ENCODE measurements at regions not wholly inside any gene's neighbourhood (a gene's known extent, or its start where the extent isn't known, plus 50 kb on each side); places are given as distances from the start of the nearest gene placed in this dataset.
A peak's percentile ranks its signal among the peaks of the same experiment; 100 is the strongest.

DNA sequence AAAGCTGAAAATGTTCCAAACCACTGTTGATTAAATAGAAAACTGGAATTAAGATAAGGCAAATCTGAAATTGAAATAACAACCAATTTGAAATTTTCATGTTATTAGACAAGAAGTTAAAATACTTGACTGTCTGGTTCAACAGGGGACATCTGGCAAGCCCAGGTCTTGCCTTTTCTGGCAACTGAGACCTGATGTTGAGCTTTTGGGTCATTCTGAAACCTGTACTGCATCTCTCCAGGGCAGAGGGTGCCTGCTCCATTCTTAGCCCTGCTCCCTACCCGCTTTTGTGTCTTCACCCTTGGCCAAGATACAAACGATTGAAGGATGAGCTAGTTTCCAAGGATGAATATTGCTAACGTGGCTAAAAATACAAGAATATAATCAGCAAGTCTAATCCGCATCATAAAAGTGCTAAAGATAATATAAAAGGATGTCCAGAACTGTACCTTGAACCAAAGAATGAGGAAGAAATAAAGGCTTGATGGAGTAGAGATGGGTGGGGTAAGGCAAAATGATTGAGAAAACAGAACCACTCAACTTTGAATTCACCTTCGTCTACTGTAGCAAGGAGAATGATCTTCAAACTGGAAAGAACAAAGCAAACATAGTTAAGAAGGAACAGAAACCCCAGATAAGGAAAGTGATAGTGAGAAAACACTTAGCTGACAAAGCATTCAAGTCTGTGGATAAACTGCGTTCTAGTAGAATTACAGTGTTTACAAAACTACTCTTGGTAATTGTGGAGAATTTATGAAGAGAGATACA is 109.8 kb upstream of the MAN1A1 start:
- Mint-ChIP-seq H3K4me3 (no peak overlapping the region), H3K4me1 (no peaks in the 10 kb centered on the region), H3K9me3 (peaks cover 5% of the 10 kb centered on the region), H3K27me3 (ENCODE audit: low read depth, poor library complexity) (no peaks in the 10 kb centered on the region), H3K36me3 (ENCODE audit: low read depth) (no peaks in the 10 kb centered on the region), H3K27ac (no peak overlapping the region)
- no peak for DNase-seq
- TF ChIP-seq, protein P1, sequence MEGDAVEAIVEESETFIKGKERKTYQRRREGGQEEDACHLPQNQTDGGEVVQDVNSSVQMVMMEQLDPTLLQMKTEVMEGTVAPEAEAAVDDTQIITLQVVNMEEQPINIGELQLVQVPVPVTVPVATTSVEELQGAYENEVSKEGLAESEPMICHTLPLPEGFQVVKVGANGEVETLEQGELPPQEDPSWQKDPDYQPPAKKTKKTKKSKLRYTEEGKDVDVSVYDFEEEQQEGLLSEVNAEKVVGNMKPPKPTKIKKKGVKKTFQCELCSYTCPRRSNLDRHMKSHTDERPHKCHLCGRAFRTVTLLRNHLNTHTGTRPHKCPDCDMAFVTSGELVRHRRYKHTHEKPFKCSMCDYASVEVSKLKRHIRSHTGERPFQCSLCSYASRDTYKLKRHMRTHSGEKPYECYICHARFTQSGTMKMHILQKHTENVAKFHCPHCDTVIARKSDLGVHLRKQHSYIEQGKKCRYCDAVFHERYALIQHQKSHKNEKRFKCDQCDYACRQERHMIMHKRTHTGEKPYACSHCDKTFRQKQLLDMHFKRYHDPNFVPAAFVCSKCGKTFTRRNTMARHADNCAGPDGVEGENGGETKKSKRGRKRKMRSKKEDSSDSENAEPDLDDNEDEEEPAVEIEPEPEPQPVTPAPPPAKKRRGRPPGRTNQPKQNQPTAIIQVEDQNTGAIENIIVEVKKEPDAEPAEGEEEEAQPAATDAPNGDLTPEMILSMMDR (IDR thresholded peaks at IDR 0.05) = no peak

DNA sequence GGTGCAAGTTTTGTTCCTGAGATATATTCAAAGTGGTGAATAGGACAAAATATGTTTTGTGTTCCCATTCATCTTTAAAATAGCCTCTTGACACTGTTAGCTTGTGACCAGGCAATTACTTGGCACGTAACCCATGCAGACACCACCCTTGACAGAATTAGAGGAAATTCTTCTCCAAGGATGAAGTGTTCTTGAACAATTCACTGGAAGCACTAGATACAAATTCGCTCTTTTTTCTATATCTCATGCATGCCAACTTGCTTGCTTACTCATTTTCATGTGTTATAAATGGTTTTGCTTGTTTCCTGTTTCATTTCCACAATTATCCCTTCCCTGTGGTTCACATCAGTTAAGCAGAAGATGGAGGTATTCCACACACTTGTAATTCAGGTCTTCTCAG is 105.2 kb upstream of the MAN1A1 start:
- Mint-ChIP-seq H3K4me3 (no peak overlapping the region), H3K27ac (no peak overlapping the region), H3K36me3 (ENCODE audit: low read depth) (no peaks in the 10 kb centered on the region), H3K9me3 (no peaks in the 10 kb centered on the region), H3K4me1 (peaks cover 9% of the 10 kb centered on the region), H3K27me3 (ENCODE audit: low read depth, poor library complexity) (no peaks in the 10 kb centered on the region)
- DNase-seq = no peak
- TF ChIP-seq, protein P1 (IDR thresholded peaks at IDR 0.05) = no peak

DNA sequence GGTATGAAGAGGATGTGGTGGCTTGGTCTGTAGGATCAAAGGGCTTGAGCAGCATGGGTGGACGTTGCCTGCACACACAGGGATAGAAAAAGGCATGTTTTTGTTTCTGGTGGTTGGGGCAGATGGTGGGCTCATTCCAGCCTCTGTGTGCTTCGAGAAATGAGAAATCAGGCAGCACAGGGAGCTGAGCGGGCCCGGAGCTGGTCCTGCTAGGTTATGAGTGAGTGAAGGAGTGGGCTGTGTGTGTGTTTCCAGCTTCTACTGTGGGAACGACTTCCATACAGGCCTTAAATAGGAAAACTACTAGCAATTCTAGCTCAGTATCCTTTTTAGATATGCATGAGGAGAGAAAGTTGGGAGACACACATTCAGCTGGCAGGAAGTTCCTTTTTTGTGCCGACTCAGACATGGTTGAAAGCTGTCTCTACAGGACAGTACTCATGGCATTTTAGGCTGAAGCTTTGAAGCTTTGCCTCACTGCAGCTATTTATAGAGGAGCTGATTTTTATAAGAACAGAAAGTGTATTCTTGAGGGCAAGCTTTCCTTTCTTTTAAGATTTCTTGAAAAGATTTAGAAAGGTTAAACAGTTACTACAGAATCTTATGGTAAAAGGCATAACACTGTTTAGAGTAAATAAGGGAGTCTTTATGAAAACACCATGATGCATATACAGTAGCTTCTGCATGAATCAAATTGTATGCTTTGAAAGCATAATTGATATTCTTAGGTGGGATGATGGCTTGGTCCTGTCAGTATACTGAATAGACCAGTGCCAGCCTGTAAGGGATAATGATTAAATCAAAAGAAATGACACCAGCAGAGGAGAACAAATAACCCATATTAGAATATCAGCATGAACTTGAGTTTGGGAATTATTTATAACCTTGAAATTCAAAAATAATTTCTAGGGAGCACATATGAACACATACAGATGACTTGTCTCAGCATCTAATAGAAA is 104.0 kb upstream of the MAN1A1 start:
- no peaks in the 10 kb centered on the region for H3K9me3 Mint-ChIP-seq
- peak overlapping the region; percentile 37 for H3K27ac Mint-ChIP-seq
- no peaks in the 10 kb centered on the region for H3K36me3 Mint-ChIP-seq (ENCODE audit: low read depth)
- TF ChIP-seq, protein P1 (IDR thresholded peaks at IDR 0.05) = no peak
- H3K4me1 Mint-ChIP-seq = peaks cover 9% of the 10 kb centered on the region
- no peak for DNase-seq
- H3K4me3 Mint-ChIP-seq = no peak overlapping the region
- H3K27me3 Mint-ChIP-seq (ENCODE audit: low read depth, poor library complexity) = no peaks in the 10 kb centered on the region

DNA sequence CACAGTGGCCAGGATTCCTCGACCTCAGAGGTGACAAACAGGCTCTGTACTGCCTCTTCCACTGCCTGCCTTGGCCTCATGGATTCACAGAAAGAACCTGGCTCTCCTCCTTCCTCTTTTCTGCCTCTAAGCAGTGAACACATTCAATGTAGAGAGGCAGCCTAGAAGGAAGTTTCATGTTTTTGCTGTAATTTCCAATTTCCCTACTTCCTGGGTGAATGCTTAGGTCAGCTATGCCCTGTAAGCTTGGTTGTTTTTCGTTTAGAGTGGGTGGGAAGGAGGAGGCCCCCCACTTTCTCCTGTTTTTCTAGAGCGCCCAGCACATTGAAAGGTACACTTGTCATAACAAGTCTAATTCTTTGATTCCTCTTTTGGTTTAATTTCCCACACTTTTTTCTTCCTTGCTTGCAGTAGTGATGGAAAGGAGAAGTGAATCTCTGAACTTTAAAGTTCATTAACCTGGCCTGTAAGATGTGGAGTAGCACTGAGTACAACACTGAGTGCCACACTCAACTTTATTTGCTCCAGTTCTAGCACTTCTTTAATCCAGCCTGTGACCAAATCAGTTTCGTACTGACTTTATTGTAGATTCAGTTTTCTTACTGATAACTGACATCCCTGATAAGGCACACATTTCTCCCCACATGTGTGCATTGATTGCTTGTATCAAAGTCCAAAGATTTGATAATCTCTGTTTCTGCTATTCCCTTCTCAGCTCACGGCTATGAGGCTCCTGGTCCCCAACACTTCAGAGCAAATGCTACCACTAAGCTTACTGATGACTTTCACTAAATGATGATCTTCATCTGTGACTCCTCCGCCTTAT is 100.0 kb upstream of the MAN1A1 start:
- TF ChIP-seq, protein P1 (IDR thresholded peaks at IDR 0.05) = no peak
- no peak overlapping the region for H3K4me3 Mint-ChIP-seq

DNA sequence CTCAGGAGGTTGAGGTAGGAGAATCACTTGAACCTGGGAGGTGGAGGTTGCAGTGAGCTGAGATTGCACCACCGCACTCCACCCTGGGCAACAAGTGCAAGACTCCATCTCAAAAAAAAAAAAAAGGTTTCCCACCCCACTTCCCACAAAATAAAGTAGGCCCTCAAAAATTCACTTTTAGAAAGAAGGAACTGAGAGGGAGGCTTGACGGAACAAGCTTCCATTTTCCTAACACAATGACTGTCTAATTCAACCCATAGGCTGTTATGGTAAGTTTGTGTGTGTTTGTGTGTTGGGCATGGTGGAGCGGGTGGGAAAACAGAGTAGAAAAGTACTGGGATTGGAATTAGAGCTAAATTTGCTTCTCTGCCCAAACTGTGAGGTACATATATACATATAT is 98.4 kb upstream of the MAN1A1 start:
- H3K4me1 Mint-ChIP-seq = peaks cover 12% of the 10 kb centered on the region
- H3K9me3 Mint-ChIP-seq = peaks cover 6% of the 10 kb centered on the region
- peaks cover 5% of the 10 kb centered on the region for H3K36me3 Mint-ChIP-seq (ENCODE audit: low read depth)
- TF ChIP-seq, protein P1 (IDR thresholded peaks at IDR 0.05) = no peak
- no peak for DNase-seq
- H3K27me3 Mint-ChIP-seq (ENCODE audit: low read depth, poor library complexity) = no peaks in the 10 kb centered on the region
- no peak overlapping the region for H3K4me3 Mint-ChIP-seq
- no peak overlapping the region for H3K27ac Mint-ChIP-seq

More for the DNA sequence above, 100.0 kb upstream of the MAN1A1 start:
- no peaks in the 10 kb centered on the region for H3K36me3 Mint-ChIP-seq (ENCODE audit: low read depth)
- no peaks in the 10 kb centered on the region for H3K9me3 Mint-ChIP-seq
- no peak overlapping the region for H3K27ac Mint-ChIP-seq
- no peak for DNase-seq
- H3K4me1 Mint-ChIP-seq = peaks cover 17% of the 10 kb centered on the region
- H3K27me3 Mint-ChIP-seq (ENCODE audit: low read depth, poor library complexity) = no peaks in the 10 kb centered on the region
